T-helper 1 cell (primary cell): ENCODE measurements at regions not wholly inside any gene's neighbourhood (a gene's known extent, or its start where the extent isn't known, plus 50 kb on each side); places are given as distances from the start of the nearest gene placed in this dataset.
"Not testable (repeated sequence)": the region's sequence is repeated elsewhere in the genome, so short reads cannot be mapped to it uniquely, and the experiment has no call there.

Experiments
- DNase-seq, 5 donors: peaks; one replicate each; pipeline ENCODE4 v3.0.0-alpha.2; 2012 to 2020

- DNase-seq, result not testable (repeated sequence)
Observed at GRCh38 chr4:131883181-131883580, 1265.9 kb upstream of the PCDH10 start.

GRCh38 chr4:131925662-131926061 is 1223.4 kb upstream of the PCDH10 start:
- DNase-seq, result not testable (repeated sequence)

DNA sequence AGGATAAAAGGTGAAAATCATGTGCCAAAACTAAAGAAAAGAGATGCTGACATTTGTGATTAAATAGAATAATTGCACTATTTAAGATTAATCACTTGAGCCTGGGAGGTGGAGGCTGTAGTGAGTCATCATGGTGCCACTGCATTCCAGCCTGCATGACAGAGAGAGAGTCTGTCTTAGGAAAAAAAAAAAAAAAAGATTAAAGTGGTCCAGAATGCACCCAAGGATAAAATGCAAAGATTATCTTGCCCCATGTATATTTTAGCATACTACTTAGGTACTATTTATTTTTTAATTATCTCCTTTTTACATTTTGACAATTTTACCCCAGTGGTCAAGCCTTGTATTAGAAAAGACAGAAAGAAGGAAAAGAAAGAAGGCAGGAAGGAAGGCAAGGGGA is 1181.4 kb upstream of the PCDH10 start:
- not testable (repeated sequence) for DNase-seq

- no peak for DNase-seq
Observed at GRCh38 chr4:131974730-131975129, 1174.4 kb upstream of the PCDH10 start.

DNA sequence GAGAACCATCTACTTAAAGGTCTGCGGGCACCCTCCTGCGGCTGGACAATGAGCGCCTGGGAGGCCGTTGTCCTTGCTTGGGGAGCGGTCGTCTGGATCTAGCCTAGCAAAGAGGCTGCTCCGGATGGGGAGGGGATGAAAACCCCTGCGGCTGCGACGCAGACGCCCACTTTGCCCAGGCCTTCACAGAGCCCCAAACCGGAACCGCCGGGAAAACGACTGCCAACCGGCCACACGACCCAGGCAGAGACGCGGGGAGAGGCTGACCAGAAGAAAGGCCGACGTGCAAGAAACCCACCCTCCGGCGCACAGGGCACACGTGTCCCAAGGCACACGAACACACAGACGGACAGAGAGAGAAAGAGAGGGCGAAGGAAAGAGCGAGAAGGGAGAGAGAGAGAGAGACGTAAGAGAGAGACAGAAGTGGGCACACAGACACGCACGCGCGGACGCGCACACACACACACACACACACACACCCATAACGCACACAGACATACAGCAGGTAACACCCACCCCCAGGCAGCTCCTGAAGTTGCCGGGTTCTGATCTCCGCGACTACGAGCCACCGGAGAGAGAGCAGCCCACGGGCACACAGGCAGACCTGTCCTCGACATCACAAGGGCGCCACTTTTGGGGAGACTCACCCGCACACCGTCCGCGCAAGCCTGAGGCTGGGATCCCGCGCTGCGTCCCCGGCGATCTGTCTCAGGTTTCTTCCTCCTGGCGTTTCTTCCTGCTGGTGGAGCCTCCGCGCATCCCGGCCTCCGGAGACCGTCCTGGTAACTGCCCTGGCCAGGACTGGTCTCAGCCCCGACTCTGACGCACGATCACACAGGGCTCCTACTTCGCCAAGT is 1173.6 kb upstream of the PCDH10 start:
- not testable (repeated sequence) for DNase-seq

- not testable (repeated sequence) for DNase-seq
Observed at GRCh38 chr4:131976133-131977002, 1172.7 kb upstream of the PCDH10 start.

DNA sequence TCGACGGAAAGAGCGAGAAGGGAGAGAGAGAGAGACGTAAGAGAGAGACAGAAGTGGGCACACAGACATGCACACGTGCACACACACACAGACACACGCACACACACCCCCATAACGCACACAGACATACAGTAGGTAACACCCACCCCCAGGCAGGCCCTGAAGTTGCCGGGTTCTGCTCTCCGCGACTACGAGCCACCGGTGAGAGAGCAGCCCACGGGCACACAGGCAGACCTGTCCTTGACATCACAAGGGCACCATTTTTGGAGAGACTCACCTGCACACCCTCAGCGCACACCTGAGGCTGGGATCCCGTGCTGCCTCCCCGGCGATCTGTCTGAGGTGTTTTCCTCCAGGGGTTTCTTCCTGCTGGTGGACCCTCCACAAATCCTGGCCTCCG is 1171.0 kb upstream of the PCDH10 start:
- DNase-seq, result no peak

DNA sequence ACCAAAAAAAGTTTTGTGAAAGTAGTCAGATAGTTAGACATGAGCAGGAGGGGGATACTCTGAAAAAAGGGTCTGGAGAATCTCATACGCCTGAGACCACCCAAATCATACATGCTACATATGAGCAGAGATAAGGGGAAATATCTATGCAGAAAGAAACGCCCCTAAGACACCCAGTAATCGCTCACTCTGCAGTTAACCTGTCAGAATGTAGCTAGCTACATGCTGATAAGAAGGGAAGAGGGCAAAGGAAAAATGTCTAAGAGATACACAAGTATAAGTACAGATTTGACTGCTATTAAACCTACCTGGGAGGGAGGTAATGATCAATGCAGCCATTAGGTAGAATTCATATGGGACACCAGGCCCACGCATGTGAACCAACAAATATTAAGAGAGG is 1159.5 kb upstream of the PCDH10 start:
- DNase-seq, result no peak

DNA sequence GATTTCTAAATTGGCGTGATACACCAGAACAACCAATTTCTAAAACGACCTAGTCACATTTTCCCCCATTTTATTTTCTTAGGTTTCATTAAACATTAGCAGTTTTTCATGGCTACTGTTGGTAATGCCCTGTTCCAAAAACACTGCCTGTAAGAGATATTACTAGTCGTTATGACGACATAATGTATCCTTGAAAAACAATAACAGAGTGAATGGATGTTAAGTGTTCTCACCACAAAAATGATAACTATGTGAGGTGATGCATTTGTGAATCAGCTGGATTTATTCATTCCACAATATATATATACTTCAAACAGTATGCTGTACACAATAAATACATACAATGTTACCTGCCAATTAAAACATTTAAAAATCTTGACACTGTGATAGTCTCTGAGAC is 1147.6 kb upstream of the PCDH10 start:
- no peak for DNase-seq

DNA sequence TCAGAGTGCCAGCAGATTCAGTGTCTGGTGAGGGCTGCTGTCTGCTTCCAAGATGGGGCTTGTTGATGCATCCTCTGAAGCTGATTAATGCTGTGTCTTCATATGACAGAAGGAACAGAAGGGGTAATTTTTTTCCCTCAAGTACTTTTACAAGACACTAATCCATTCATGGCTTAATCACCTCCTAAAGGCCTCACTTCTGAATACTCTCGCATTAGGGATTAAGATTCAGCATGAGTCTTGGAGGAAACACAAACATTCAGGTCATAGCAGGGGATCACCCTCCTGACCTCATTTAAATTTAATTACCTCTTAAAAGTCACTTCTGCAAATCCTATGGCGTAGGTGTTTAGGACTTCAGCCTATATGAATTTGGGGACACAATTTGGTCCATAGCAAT is 1145.5 kb upstream of the PCDH10 start:
- no peak for DNase-seq

GRCh38 chr4:132015321-132015720 is 1133.8 kb upstream of the PCDH10 start:
- DNase-seq, result no peak

DNA sequence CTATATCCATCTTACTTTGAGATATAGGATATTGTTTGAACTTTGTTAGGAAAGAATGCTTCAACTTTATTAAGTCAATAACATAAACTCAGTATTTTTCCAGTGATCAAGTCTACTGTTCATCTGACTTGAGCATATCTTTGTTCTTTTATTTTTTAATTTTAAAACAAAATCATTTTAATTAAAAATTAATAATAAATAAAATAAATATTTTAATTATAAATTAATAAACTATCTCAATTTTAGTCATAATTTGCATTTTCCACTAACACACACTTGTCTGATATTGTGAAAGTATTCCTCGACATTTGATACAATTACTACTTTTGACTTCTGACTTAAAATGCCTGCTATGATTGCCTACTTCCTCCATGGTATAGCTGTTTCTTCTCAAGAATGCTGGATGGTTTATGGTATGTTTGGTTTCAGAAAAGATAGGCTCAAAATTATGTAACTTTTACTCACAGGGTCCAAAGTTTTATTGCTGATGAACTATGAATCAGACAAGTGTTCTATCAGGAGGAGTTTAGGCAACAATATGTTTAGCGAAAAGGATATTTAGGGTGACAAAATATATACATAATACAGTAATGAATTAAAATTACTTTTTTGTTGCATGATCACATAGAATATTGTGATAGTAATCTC is 1132.3 kb upstream of the PCDH10 start:
- DNase-seq, result no peak

GRCh38 chr4:132026166-132026565 is 1122.9 kb upstream of the PCDH10 start:
- no peak for DNase-seq

- DNase-seq, result no peak
Observed at GRCh38 chr4:132026816-132027215, 1122.3 kb upstream of the PCDH10 start.

GRCh38 chr4:132056496-132056895 is 1092.6 kb upstream of the PCDH10 start:
- no peak for DNase-seq

DNA sequence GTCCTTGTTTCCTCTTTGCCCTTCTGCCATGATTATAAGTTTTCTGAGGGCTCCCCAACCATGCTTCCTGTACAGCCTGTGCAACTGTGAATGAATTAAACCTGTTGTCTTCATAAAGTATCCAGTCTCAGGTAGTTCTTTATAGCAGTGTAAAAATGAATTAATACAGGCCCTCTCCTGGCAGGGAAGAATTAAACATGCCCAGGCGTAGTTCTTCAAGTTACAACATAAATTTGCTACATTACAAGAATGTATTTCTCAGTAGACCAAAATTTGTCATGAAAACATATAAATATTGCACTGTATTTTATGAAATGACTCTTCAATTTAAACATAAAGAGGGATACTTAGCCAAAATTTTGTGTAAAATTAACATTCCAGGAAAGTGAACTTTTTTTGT is 1089.9 kb upstream of the PCDH10 start:
- no peak for DNase-seq

DNA sequence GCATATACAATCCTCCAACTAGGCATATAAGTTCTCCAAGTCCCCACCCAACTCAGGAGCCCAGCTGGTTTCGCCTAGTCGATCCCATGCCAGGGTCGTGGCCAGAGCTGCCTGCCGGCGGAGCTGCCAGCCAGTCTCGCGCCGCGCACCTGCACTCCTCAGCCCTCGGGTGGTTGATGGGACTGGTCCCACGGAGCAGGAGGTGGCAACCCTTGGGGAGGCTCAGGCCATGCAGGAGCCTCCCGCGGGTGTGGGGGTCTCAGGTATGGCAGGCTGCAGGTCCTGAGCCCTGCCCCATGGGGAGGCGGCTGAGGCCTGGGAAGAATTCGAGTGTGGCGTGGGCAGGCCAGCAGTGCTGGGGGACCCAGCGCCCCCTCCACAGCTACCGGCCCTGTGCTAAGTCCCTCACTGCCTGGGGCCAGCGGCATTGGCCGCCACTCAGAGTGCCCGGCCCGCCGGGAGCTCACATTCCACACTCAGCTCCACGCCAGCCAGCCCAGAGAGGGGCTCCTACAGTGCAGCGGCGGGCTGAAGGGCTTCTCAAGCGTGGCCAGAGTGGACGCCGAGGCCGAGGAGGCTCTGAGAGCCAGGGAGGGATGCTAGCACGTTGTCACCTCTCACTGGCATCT is 1086.4 kb upstream of the PCDH10 start:
- no peak for DNase-seq

GRCh38 chr4:132063829-132064228 is 1085.3 kb upstream of the PCDH10 start:
- DNase-seq, result no peak

GRCh38 chr4:132065940-132066495 is 1083.1 kb upstream of the PCDH10 start:
- DNase-seq, result no peak

GRCh38 chr4:132071815-132072214 is 1077.3 kb upstream of the PCDH10 start:
- no peak for DNase-seq

GRCh38 chr4:132076829-132077228 is 1072.3 kb upstream of the PCDH10 start:
- no peak for DNase-seq

- no peak for DNase-seq
Observed at GRCh38 chr4:132085105-132085504, 1064.0 kb upstream of the PCDH10 start.

DNA sequence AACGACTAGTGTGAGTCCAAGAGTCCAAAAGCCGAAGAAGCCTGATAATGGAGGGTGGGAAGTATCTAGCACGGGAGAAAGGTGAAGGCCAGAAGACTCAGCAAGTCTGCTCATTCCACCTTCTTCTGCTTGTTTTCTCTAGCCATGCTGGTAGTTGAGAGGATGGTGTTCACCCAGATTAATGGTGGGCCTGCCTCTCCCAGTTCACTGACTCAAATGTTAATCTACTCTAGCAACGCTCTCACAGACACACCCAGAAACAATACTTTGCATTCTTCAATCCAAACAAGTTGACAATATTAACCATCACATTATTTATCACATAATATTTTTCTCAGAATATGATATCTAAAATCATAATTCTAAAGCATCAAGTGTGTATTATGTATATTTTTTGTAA is 1055.1 kb upstream of the PCDH10 start:
- DNase-seq, result no peak
